ENCODE measurements at regions not wholly inside any gene's neighbourhood (a gene's known extent, or its start where the extent isn't known, plus 50 kb on each side); places are given as distances from the start of the nearest gene placed in this dataset.

GRCh38 chr7:126286317-126286716 lies 966.4 kb downstream of the GRM8 start:
- no peak overlapping the region for H3K4me2 ChIP-seq (replicated peaks; ENCODE audit: extremely low read depth, low read length, poor library complexity, severe bottlenecking)
- no peak for TF ChIP-seq CTCF (IDR thresholded peaks at IDR 0.05)
- no peak overlapping the region for H2AFZ ChIP-seq (ENCODE audit: insufficient read depth, low read depth, low read length, poor library complexity, severe bottlenecking)
- H3K9ac ChIP-seq (ENCODE audit: insufficient read depth, low read length, poor library complexity, severe bottlenecking): no peak overlapping the region
- H3K27ac ChIP-seq (ENCODE audit: low read depth in 1 of 2, low read length in 2 of 2): no peak overlapping the region
- H3K4me1 ChIP-seq (ENCODE audit: control insufficient read depth in 1 of 2, insufficient read depth in 2 of 2, low read length in 2 of 2): no peaks in the 10 kb centered on the region
- no peaks in the 10 kb centered on the region for H3K9me3 ChIP-seq (replicated peaks in 1 of 2; ENCODE audit: control insufficient read depth in 1 of 2, insufficient read depth in 1 of 2, low read length in 2 of 2)
- Mint-ChIP-seq H3K27ac (no peak overlapping the region), H3K9me3 (peaks cover 0 to 9% (median 0%) of the 10 kb centered on the region in 7 donors), H3K27me3 (ENCODE audit: low read depth in 3 of 3) (no peaks in the 10 kb centered on the region), H3K36me3 (no peaks in the 10 kb centered on the region), H3K4me1 (no peaks in the 10 kb centered on the region), H3K4me3 (no peak overlapping the region)
- intact Hi-C loops (cut with micrococcal nuclease): no loop called here
- H3K4me3 ChIP-seq (replicated peaks in 1 of 3; ENCODE audit: low read depth in 2 of 3, low read length in 3 of 3): no peak overlapping the region
- H3K27me3 ChIP-seq (ENCODE audit: control insufficient read depth in 2 of 2, insufficient read depth in 2 of 2, low read length in 2 of 2): no peaks in the 10 kb centered on the region
- no CpG with 5 or more reads among the region's 2 CpGs for WGBS (ENCODE audit: insufficient coverage)
- no peaks in the 10 kb centered on the region for H4K20me1 ChIP-seq (ENCODE audit: insufficient read depth, low read length)
- DNase-seq: no peak
- no peaks in the 10 kb centered on the region for H3K79me2 ChIP-seq (ENCODE audit: insufficient read depth, low read length)
- H3K36me3 ChIP-seq (replicated peaks in 1 of 2; ENCODE audit: control insufficient read depth in 1 of 2, insufficient read depth in 2 of 2, low read length in 2 of 2): no peaks in the 10 kb centered on the region

- intact Hi-C loops (cut with micrococcal nuclease): no loop called here
- H3K27me3 Mint-ChIP-seq (ENCODE audit: low read depth in 3 of 3): no peaks in the 10 kb centered on the region
These were observed 1016.5 kb downstream of the GRM8 start for GRCh38 chr7:126236261-126236660.

More at GRCh38 chr7:126236261-126236660, 1016.5 kb downstream of the GRM8 start:
- H3K27ac Mint-ChIP-seq: no peak overlapping the region
- Histone ChIP-seq H2AFZ (ENCODE audit: insufficient read depth, low read depth, low read length, poor library complexity, severe bottlenecking) (no peak overlapping the region), H3K79me2 (ENCODE audit: insufficient read depth, low read length) (no peaks in the 10 kb centered on the region), H3K9ac (ENCODE audit: insufficient read depth, low read length, poor library complexity, severe bottlenecking) (no peak overlapping the region), H3K4me1 (ENCODE audit: control insufficient read depth in 1 of 2, insufficient read depth in 2 of 2, low read length in 2 of 2) (no peaks in the 10 kb centered on the region), H3K27me3 (ENCODE audit: control insufficient read depth in 2 of 2, insufficient read depth in 2 of 2, low read length in 2 of 2) (no peaks in the 10 kb centered on the region), H4K20me1 (ENCODE audit: insufficient read depth, low read length) (no peaks in the 10 kb centered on the region), H3K9me3 (replicated peaks in 1 of 2; ENCODE audit: control insufficient read depth in 1 of 2, insufficient read depth in 1 of 2, low read length in 2 of 2) (peaks cover 0 to 8% of the 10 kb centered on the region in 2 donors), H3K4me3 (replicated peaks in 1 of 3; ENCODE audit: low read depth in 2 of 3, low read length in 3 of 3) (no peak overlapping the region), H3K36me3 (replicated peaks in 1 of 2; ENCODE audit: control insufficient read depth in 1 of 2, insufficient read depth in 2 of 2, low read length in 2 of 2) (no peaks in the 10 kb centered on the region), H3K27ac (ENCODE audit: low read depth in 1 of 2, low read length in 2 of 2) (no peak overlapping the region), H3K4me2 (replicated peaks; ENCODE audit: extremely low read depth, low read length, poor library complexity, severe bottlenecking) (no peak overlapping the region)
- H3K9me3 Mint-ChIP-seq: peaks cover 0 to 5% (median 0%) of the 10 kb centered on the region in 7 donors
- TF ChIP-seq CTCF (IDR thresholded peaks at IDR 0.05): no peak
- no peaks in the 10 kb centered on the region for H3K36me3 Mint-ChIP-seq
- DNase-seq: no peak
- WGBS (ENCODE audit: insufficient coverage): no CpG with 5 or more reads among the region's 5 CpGs
- no peak overlapping the region for H3K4me3 Mint-ChIP-seq
- H3K4me1 Mint-ChIP-seq: no peaks in the 10 kb centered on the region

Measured in CD14-positive monocyte (primary cell).